ENCODE measurements at regions not wholly inside any gene's neighbourhood (a gene's known extent, or its start where the extent isn't known, plus 50 kb on each side); places are given as distances from the start of the nearest gene placed in this dataset.

- no peaks in the 10 kb centered on the region for H3K9me3 Mint-ChIP-seq (ENCODE audit: unreplicated experiment)
- H3K27me3 Mint-ChIP-seq (ENCODE audit: unreplicated experiment): no peaks in the 10 kb centered on the region
- TF ChIP-seq CTCF (IDR thresholded peaks at IDR 0.05; ENCODE audit: partially characterized antibody, unreplicated experiment): no peak
- DNase-seq: no peak
- no peak overlapping the region for H3K27ac Mint-ChIP-seq (ENCODE audit: unreplicated experiment)
- H3K36me3 Mint-ChIP-seq (ENCODE audit: unreplicated experiment): no peaks in the 10 kb centered on the region
- no peaks in the 10 kb centered on the region for H3K4me1 Mint-ChIP-seq (ENCODE audit: low read depth, unreplicated experiment)
- no peak overlapping the region for H3K4me3 Mint-ChIP-seq (ENCODE audit: unreplicated experiment)
Measured at GRCh38 chr12:84436134-84436533, 476.5 kb downstream of the SLC6A15 start.

GRCh38 chr12:84435682-84436081 is 476.9 kb downstream of the SLC6A15 start:
- no peaks in the 10 kb centered on the region for H3K36me3 Mint-ChIP-seq (ENCODE audit: unreplicated experiment)
- H3K27ac Mint-ChIP-seq (ENCODE audit: unreplicated experiment): no peak overlapping the region
- H3K27me3 Mint-ChIP-seq (ENCODE audit: unreplicated experiment): no peaks in the 10 kb centered on the region
- H3K9me3 Mint-ChIP-seq (ENCODE audit: unreplicated experiment): no peaks in the 10 kb centered on the region
- DNase-seq: no peak
- TF ChIP-seq CTCF (IDR thresholded peaks at IDR 0.05; ENCODE audit: partially characterized antibody, unreplicated experiment): no peak
- H3K4me3 Mint-ChIP-seq (ENCODE audit: unreplicated experiment): no peak overlapping the region
- no peaks in the 10 kb centered on the region for H3K4me1 Mint-ChIP-seq (ENCODE audit: low read depth, unreplicated experiment)

GRCh38 chr12:84422340-84422739 is 490.3 kb downstream of the SLC6A15 start:
- H3K4me1 Mint-ChIP-seq (ENCODE audit: low read depth, unreplicated experiment): no peaks in the 10 kb centered on the region
- H3K4me3 Mint-ChIP-seq (ENCODE audit: unreplicated experiment): no peak overlapping the region
- H3K36me3 Mint-ChIP-seq (ENCODE audit: unreplicated experiment): no peaks in the 10 kb centered on the region
- no peak for DNase-seq
- no peak for TF ChIP-seq CTCF (IDR thresholded peaks at IDR 0.05; ENCODE audit: partially characterized antibody, unreplicated experiment)
- no peak overlapping the region for H3K27ac Mint-ChIP-seq (ENCODE audit: unreplicated experiment)
- peaks cover 2% of the 10 kb centered on the region for H3K9me3 Mint-ChIP-seq (ENCODE audit: unreplicated experiment)
- H3K27me3 Mint-ChIP-seq (ENCODE audit: unreplicated experiment): no peaks in the 10 kb centered on the region

GRCh38 chr12:84421103-84421502 is 491.5 kb downstream of the SLC6A15 start:
- DNase-seq: no peak
- Mint-ChIP-seq H3K4me1 (ENCODE audit: low read depth, unreplicated experiment) (no peaks in the 10 kb centered on the region), H3K27me3 (ENCODE audit: unreplicated experiment) (no peaks in the 10 kb centered on the region), H3K36me3 (ENCODE audit: unreplicated experiment) (no peaks in the 10 kb centered on the region), H3K9me3 (ENCODE audit: unreplicated experiment) (peaks cover 2% of the 10 kb centered on the region), H3K27ac (ENCODE audit: unreplicated experiment) (no peak overlapping the region), H3K4me3 (ENCODE audit: unreplicated experiment) (no peak overlapping the region)
- TF ChIP-seq CTCF (IDR thresholded peaks at IDR 0.05; ENCODE audit: partially characterized antibody, unreplicated experiment): no peak

DNA sequence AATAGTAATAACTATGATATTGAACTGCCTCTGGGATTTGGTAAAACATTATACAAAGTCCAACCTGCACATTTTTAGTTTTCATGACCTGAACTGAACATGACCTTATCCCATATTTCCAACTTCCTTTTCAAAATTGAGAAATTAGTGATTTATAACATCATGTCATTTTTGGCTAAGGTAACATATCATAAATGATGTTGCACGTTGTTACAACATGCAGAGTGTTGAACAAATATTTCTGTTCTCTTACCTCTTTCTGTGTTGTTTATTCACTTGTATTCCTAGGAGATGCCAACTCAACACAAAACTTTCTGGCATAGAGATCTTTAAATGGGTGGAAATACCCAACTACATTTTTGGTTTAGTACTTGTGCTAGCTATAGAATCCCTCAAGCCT is 496.0 kb downstream of the SLC6A15 start:
- peaks cover 2% of the 10 kb centered on the region for H3K9me3 Mint-ChIP-seq (ENCODE audit: unreplicated experiment)
- DNase-seq: no peak

More for the DNA sequence above, 496.0 kb downstream of the SLC6A15 start:
- no peaks in the 10 kb centered on the region for H3K27me3 Mint-ChIP-seq (ENCODE audit: unreplicated experiment)
- H3K36me3 Mint-ChIP-seq (ENCODE audit: unreplicated experiment): no peaks in the 10 kb centered on the region
- no peak overlapping the region for H3K4me3 Mint-ChIP-seq (ENCODE audit: unreplicated experiment)
- no peak for TF ChIP-seq CTCF (IDR thresholded peaks at IDR 0.05; ENCODE audit: partially characterized antibody, unreplicated experiment)
- no peak overlapping the region for H3K27ac Mint-ChIP-seq (ENCODE audit: unreplicated experiment)
- no peaks in the 10 kb centered on the region for H3K4me1 Mint-ChIP-seq (ENCODE audit: low read depth, unreplicated experiment)

Measured in glutamatergic neuron (in vitro differentiated cells).